ENCODE measurements at regions not wholly inside any gene's neighbourhood (a gene's known extent, or its start where the extent isn't known, plus 50 kb on each side); places are given as distances from the start of the nearest gene placed in this dataset.
A peak's percentile ranks its signal among the peaks of the same experiment; 100 is the strongest.

DNA sequence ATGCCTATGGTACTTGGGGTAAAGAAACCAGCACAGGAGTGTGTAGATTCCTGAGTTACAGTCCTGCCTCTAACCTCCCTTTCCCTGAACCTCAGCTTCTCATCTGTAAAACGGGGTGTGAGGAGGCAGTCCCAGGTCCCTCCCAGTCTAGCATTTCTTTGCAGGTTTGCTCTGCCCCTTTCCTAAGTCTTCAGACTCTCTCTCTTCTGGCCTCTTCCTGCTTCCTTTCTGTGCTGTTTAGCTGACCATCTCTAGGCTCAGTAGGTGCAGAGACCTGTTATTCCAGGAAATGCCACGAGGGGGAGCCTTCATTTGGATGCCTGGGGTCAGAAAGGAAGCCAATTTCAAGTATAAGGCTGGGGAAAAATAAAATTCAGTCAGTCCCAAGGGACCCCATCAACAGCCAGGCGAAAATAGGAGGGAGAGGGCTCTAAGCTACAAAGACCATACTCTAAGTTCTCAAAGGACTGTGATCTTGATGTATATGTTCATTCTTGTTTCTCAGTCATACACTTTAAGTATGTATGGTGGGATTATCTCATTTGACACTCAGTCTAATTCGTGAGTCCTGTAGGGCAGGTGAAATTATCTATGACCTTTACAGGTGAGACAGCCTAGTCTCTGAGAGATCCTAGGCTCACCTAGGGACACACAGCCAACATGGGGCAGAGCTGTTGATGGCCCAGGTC, 89.1 kb downstream of the NCR2 start (continued):
- TF ChIP-seq, protein P1, sequence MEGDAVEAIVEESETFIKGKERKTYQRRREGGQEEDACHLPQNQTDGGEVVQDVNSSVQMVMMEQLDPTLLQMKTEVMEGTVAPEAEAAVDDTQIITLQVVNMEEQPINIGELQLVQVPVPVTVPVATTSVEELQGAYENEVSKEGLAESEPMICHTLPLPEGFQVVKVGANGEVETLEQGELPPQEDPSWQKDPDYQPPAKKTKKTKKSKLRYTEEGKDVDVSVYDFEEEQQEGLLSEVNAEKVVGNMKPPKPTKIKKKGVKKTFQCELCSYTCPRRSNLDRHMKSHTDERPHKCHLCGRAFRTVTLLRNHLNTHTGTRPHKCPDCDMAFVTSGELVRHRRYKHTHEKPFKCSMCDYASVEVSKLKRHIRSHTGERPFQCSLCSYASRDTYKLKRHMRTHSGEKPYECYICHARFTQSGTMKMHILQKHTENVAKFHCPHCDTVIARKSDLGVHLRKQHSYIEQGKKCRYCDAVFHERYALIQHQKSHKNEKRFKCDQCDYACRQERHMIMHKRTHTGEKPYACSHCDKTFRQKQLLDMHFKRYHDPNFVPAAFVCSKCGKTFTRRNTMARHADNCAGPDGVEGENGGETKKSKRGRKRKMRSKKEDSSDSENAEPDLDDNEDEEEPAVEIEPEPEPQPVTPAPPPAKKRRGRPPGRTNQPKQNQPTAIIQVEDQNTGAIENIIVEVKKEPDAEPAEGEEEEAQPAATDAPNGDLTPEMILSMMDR (tag by site-specific recombination; IDR thresholded peaks at IDR 0.05) = peak; percentile 51
- TF ChIP-seq, protein P2, sequence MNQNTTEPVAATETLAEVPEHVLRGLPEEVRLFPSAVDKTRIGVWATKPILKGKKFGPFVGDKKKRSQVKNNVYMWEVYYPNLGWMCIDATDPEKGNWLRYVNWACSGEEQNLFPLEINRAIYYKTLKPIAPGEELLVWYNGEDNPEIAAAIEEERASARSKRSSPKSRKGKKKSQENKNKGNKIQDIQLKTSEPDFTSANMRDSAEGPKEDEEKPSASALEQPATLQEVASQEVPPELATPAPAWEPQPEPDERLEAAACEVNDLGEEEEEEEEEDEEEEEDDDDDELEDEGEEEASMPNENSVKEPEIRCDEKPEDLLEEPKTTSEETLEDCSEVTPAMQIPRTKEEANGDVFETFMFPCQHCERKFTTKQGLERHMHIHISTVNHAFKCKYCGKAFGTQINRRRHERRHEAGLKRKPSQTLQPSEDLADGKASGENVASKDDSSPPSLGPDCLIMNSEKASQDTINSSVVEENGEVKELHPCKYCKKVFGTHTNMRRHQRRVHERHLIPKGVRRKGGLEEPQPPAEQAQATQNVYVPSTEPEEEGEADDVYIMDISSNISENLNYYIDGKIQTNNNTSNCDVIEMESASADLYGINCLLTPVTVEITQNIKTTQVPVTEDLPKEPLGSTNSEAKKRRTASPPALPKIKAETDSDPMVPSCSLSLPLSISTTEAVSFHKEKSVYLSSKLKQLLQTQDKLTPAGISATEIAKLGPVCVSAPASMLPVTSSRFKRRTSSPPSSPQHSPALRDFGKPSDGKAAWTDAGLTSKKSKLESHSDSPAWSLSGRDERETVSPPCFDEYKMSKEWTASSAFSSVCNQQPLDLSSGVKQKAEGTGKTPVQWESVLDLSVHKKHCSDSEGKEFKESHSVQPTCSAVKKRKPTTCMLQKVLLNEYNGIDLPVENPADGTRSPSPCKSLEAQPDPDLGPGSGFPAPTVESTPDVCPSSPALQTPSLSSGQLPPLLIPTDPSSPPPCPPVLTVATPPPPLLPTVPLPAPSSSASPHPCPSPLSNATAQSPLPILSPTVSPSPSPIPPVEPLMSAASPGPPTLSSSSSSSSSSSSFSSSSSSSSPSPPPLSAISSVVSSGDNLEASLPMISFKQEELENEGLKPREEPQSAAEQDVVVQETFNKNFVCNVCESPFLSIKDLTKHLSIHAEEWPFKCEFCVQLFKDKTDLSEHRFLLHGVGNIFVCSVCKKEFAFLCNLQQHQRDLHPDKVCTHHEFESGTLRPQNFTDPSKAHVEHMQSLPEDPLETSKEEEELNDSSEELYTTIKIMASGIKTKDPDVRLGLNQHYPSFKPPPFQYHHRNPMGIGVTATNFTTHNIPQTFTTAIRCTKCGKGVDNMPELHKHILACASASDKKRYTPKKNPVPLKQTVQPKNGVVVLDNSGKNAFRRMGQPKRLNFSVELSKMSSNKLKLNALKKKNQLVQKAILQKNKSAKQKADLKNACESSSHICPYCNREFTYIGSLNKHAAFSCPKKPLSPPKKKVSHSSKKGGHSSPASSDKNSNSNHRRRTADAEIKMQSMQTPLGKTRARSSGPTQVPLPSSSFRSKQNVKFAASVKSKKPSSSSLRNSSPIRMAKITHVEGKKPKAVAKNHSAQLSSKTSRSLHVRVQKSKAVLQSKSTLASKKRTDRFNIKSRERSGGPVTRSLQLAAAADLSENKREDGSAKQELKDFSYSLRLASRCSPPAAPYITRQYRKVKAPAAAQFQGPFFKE (tag by site-specific recombination; IDR thresholded peaks at IDR 0.05; ENCODE audit: borderline replicate concordance) = no peak
- TF ChIP-seq ZNF654 (tag by site-specific recombination; IDR thresholded peaks at IDR 0.05; ENCODE audit: low read depth) (peak; percentile 64), ZNF670 (tag by site-specific recombination; IDR thresholded peaks at IDR 0.05; ENCODE audit: low read depth) (no peak), ZBTB17 (tag by site-specific recombination; IDR thresholded peaks at IDR 0.05) (0 out of 2 replicates have a peak, but pooled peaks have one; percentile 36), ZNF585B (tag by site-specific recombination; IDR thresholded peaks at IDR 0.05) (no peak), ZNF2 (tag by site-specific recombination; IDR thresholded peaks at IDR 0.05) (peak; percentile 88)
- TF ChIP-seq, protein P3, sequence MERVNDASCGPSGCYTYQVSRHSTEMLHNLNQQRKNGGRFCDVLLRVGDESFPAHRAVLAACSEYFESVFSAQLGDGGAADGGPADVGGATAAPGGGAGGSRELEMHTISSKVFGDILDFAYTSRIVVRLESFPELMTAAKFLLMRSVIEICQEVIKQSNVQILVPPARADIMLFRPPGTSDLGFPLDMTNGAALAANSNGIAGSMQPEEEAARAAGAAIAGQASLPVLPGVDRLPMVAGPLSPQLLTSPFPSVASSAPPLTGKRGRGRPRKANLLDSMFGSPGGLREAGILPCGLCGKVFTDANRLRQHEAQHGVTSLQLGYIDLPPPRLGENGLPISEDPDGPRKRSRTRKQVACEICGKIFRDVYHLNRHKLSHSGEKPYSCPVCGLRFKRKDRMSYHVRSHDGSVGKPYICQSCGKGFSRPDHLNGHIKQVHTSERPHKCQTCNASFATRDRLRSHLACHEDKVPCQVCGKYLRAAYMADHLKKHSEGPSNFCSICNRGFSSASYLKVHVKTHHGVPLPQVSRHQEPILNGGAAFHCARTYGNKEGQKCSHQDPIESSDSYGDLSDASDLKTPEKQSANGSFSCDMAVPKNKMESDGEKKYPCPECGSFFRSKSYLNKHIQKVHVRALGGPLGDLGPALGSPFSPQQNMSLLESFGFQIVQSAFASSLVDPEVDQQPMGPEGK (tag by site-specific recombination; IDR thresholded peaks at IDR 0.05) = 0 out of 2 replicates have a peak, but pooled peaks have one; percentile 33
- TF ChIP-seq, protein P4, sequence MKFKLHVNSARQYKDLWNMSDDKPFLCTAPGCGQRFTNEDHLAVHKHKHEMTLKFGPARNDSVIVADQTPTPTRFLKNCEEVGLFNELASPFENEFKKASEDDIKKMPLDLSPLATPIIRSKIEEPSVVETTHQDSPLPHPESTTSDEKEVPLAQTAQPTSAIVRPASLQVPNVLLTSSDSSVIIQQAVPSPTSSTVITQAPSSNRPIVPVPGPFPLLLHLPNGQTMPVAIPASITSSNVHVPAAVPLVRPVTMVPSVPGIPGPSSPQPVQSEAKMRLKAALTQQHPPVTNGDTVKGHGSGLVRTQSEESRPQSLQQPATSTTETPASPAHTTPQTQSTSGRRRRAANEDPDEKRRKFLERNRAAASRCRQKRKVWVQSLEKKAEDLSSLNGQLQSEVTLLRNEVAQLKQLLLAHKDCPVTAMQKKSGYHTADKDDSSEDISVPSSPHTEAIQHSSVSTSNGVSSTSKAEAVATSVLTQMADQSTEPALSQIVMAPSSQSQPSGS (tag by site-specific recombination; IDR thresholded peaks at IDR 0.05; ENCODE audit: low read depth) = no peak
- TF ChIP-seq, protein P5, sequence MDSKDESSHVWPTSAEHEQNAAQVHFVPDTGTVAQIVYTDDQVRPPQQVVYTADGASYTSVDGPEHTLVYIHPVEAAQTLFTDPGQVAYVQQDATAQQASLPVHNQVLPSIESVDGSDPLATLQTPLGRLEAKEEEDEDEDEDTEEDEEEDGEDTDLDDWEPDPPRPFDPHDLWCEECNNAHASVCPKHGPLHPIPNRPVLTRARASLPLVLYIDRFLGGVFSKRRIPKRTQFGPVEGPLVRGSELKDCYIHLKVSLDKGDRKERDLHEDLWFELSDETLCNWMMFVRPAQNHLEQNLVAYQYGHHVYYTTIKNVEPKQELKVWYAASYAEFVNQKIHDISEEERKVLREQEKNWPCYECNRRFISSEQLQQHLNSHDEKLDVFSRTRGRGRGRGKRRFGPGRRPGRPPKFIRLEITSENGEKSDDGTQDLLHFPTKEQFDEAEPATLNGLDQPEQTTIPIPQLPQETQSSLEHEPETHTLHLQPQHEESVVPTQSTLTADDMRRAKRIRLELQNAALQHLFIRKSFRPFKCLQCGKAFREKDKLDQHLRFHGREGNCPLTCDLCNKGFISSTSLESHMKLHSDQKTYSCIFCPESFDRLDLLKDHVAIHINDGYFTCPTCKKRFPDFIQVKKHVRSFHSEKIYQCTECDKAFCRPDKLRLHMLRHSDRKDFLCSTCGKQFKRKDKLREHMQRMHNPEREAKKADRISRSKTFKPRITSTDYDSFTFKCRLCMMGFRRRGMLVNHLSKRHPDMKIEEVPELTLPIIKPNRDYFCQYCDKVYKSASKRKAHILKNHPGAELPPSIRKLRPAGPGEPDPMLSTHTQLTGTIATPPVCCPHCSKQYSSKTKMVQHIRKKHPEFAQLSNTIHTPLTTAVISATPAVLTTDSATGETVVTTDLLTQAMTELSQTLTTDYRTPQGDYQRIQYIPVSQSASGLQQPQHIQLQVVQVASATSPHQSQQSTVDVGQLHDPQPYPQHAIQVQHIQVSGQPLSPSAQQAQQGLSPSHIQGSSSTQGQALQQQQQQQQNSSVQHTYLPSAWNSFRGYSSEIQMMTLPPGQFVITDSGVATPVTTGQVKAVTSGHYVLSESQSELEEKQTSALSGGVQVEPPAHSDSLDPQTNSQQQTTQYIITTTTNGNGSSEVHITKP (tag by site-specific recombination; IDR thresholded peaks at IDR 0.05) = 0 out of 2 replicates have a peak, but pooled peaks have one; percentile 13
